Activated CD8-positive, alpha-beta memory T cell treated with anti-CD3 and anti-CD28 coated beads for 1 hour (primary cell): ENCODE measurements at regions not wholly inside any gene's neighbourhood (a gene's known extent, or its start where the extent isn't known, plus 50 kb on each side); places are given as distances from the start of the nearest gene placed in this dataset.

Experiments used
- DNase-seq, 2 donors: peaks; one replicate each; pipeline ENCODE4 v3.0.0-alpha.2; 2020; ENCODE audit warnings: low read depth in 1 of 2; ENCODE audit errors: extremely low read depth in 1 of 2

GRCh38 chr4:8922481-8922880 is 50.8 kb upstream of the HMX1 start:
- no peak for DNase-seq

GRCh38 chr4:8921465-8921864 is 49.8 kb upstream of the HMX1 start:
- DNase-seq: no peak
